Astrocyte of the spinal cord (primary cell): ENCODE measurements at regions not wholly inside any gene's neighbourhood (a gene's known extent, or its start where the extent isn't known, plus 50 kb on each side); places are given as distances from the start of the nearest gene placed in this dataset.

Experiments used
- DNase-seq: peaks from one replicate; pipeline ENCODE4 v3.0.0; 2011; ENCODE audit warnings: low read depth, low spot score
- H3K4me3 ChIP-seq: 2 replicates; pipeline ENCODE4 v1.5.1; 2011; ENCODE audit warnings: low read depth, mild to moderate bottlenecking, low read length, moderate library complexity
- CTCF ChIP-seq: IDR thresholded peaks from 2 replicates; pipeline ENCODE4 v1.5.1; 2012; ENCODE audit warnings: low read depth, mild to moderate bottlenecking, low read length, inconsistent platforms
- in situ Hi-C: cut with HindIII; loops from 2 replicates; pipeline ENCODE4 v1.10.0; 2017; ENCODE audit warnings: low sequenced_read_pairs

GRCh38 chr20:40148886-40149285, 540.1 kb downstream of the MAFB start:
- DNase-seq, result no peak
- no peak for TF ChIP-seq CTCF
- in situ Hi-C loops, result no loop called here
- H3K4me3 ChIP-seq, result no peak overlapping the region

- H3K4me3 ChIP-seq, result no peak overlapping the region
- in situ Hi-C loops, result no loop called here
- no peak for TF ChIP-seq CTCF
- DNase-seq, result no peak
Measured at GRCh38 chr20:40146071-40146470, 543.0 kb downstream of the MAFB start.

- TF ChIP-seq CTCF, result no peak
- in situ Hi-C loops, result no loop called here
- no peak overlapping the region for H3K4me3 ChIP-seq
- no peak for DNase-seq
Measured at GRCh38 chr20:40144581-40144980, 544.5 kb downstream of the MAFB start.

GRCh38 chr20:40134176-40134575, 554.9 kb downstream of the MAFB start:
- no peak for TF ChIP-seq CTCF
- in situ Hi-C loops, result no loop called here
- H3K4me3 ChIP-seq, result no peak overlapping the region
- DNase-seq, result no peak

GRCh38 chr20:40120827-40121226, 568.2 kb downstream of the MAFB start:
- no peak for TF ChIP-seq CTCF
- H3K4me3 ChIP-seq, result no peak overlapping the region
- in situ Hi-C loops, result no loop called here
- DNase-seq, result no peak

GRCh38 chr20:40111282-40111681, 577.8 kb downstream of the MAFB start:
- in situ Hi-C loops, result no loop called here
- no peak for TF ChIP-seq CTCF
- H3K4me3 ChIP-seq, result no peak overlapping the region
- DNase-seq, result no peak

GRCh38 chr20:40110311-40110831, 578.7 kb downstream of the MAFB start:
- DNase-seq, result no peak
- no peak overlapping the region for H3K4me3 ChIP-seq
- in situ Hi-C loops, result no loop called here
- no peak for TF ChIP-seq CTCF
